Epithelial cell of esophagus (primary cell): ENCODE measurements at regions not wholly inside any gene's neighbourhood (a gene's known extent, or its start where the extent isn't known, plus 50 kb on each side); places are given as distances from the start of the nearest gene placed in this dataset.
A peak's percentile ranks its signal among the peaks of the same experiment; 100 is the strongest.

Experiments used
- DNase-seq: peaks from one replicate; pipeline ENCODE4 v3.0.0; 2010; ENCODE audit warnings: low read depth
- H3K4me3 ChIP-seq: 2 replicates; pipeline ENCODE4 v1.5.1; 2011; ENCODE audit warnings: mild to moderate bottlenecking, low read length, control low read depth
- TF ChIP-seq, protein P1 (sequence below): IDR thresholded peaks from 2 replicates; pipeline ENCODE4 v1.5.1; 2011; ENCODE audit warnings: low read depth, mild to moderate bottlenecking, low read length, control low read depth, inconsistent platforms; ENCODE audit not compliant: insufficient read depth; ENCODE audit errors: missing control alignments

- DNase-seq, result no peak
- TF ChIP-seq, protein P1, sequence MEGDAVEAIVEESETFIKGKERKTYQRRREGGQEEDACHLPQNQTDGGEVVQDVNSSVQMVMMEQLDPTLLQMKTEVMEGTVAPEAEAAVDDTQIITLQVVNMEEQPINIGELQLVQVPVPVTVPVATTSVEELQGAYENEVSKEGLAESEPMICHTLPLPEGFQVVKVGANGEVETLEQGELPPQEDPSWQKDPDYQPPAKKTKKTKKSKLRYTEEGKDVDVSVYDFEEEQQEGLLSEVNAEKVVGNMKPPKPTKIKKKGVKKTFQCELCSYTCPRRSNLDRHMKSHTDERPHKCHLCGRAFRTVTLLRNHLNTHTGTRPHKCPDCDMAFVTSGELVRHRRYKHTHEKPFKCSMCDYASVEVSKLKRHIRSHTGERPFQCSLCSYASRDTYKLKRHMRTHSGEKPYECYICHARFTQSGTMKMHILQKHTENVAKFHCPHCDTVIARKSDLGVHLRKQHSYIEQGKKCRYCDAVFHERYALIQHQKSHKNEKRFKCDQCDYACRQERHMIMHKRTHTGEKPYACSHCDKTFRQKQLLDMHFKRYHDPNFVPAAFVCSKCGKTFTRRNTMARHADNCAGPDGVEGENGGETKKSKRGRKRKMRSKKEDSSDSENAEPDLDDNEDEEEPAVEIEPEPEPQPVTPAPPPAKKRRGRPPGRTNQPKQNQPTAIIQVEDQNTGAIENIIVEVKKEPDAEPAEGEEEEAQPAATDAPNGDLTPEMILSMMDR, result no peak
- no peak overlapping the region for H3K4me3 ChIP-seq
Observed at GRCh38 chr6:50658561-50658960, 54.8 kb upstream of the TFAP2D start.

GRCh38 chr6:50661636-50662035 is 51.7 kb upstream of the TFAP2D start:
- peak; percentile 4 for DNase-seq
- H3K4me3 ChIP-seq, result no peak overlapping the region
- TF ChIP-seq, protein P1, result no peak
